ENCODE measurements at regions not wholly inside any gene's neighbourhood (a gene's known extent, or its start where the extent isn't known, plus 50 kb on each side); places are given as distances from the start of the nearest gene placed in this dataset.
A peak's percentile ranks its signal among the peaks of the same experiment; 100 is the strongest.

- TF ChIP-seq POLR2A (IDR thresholded peaks at IDR 0.05; ENCODE audit: extremely low read depth, insufficient read length) (no peak), CTCF (IDR thresholded peaks at IDR 0.05; ENCODE audit: low read depth, low read length) (peak; percentile 48), MYC (IDR thresholded peaks at IDR 0.05; ENCODE audit: low read depth, low read length) (no peak)
- TF ChIP-seq, protein P1, sequence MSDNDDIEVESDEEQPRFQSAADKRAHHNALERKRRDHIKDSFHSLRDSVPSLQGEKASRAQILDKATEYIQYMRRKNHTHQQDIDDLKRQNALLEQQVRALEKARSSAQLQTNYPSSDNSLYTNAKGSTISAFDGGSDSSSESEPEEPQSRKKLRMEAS (IDR thresholded peaks at IDR 0.05; ENCODE audit: low read depth, low read length): no peak
These were observed 132.7 kb downstream of the TSN start for GRCh38 chr2:121888189-121888557.
